Endothelial cell of umbilical vein (primary cell): ENCODE measurements at regions not wholly inside any gene's neighbourhood (a gene's known extent, or its start where the extent isn't known, plus 50 kb on each side); places are given as distances from the start of the nearest gene placed in this dataset.

Experiments
- BruUV-seq: library from RNA; stranded (reverse); fragments of 400-500 nt; replicated peaks from 2 replicates; lab custom pipeline; 2021; lab: Mats Ljungman, UMichigan
- CTCF ChIA-PET: fragments of 300-600, 350-600 bp; sonication (Branson Sonifier 250); formaldehyde crosslinking; loops from one replicate; lab custom pipeline; 2021; ENCODE audit warnings: antibody characterized with exemption, inconsistent platforms; lab: Charles Lee
- POLR2A ChIA-PET: fragments of 300-600, 350-600 bp; sonication (Branson Sonifier 250); formaldehyde crosslinking; loops from one replicate; lab custom pipeline; 2021; ENCODE audit warnings: antibody characterized with exemption, inconsistent platforms; lab: Charles Lee
- DNase-seq: peaks from one replicate; pipeline ENCODE4 v3.0.0-alpha.2; 2011; ENCODE audit warnings: low read depth, low spot score
- FAIRE-seq: peaks from 2 replicates; lab custom pipeline; 2011; peaks lifted over from hg19 to GRCh38; lab: Jason Lieb, UNC
- H2AFZ ChIP-seq: 2 replicates; pipeline ENCODE4 v1.6.0; 2012; ENCODE audit warnings: low read depth, low read length, control low read depth, inconsistent platforms
- H3K27ac ChIP-seq: 2 replicates; pipeline ENCODE4 v1.5.1; 2011; ENCODE audit warnings: low read depth, mild to moderate bottlenecking, control low read depth, low read length, moderate library complexity; ENCODE audit not compliant: insufficient read depth
- H3K27me3 ChIP-seq, 2 experiments: 2 replicates each; pipeline versions ENCODE4 v1.6.0 to v1.6.1; 2011; ENCODE audit warnings: low read length in 2 of 2, mixed read lengths in 1 of 2; ENCODE audit not compliant: control insufficient read depth in 2 of 2, insufficient read depth in 2 of 2
- H3K36me3 ChIP-seq, 2 experiments: 2 replicates in 1 of 2; 3 replicates in 1 of 2; pipeline ENCODE4 v1.5.1; 2011; ENCODE audit warnings: low read length in 2 of 2, mild to moderate bottlenecking in 1 of 2, moderate library complexity in 1 of 2; ENCODE audit not compliant: control insufficient read depth in 2 of 2, insufficient read depth in 2 of 2; ENCODE audit errors: extremely low read depth in 1 of 2
- H3K4me1 ChIP-seq: 3 replicates; pipeline ENCODE4 v1.5.1; 2011; ENCODE audit warnings: mild to moderate bottlenecking, low read length; ENCODE audit not compliant: control insufficient read depth, insufficient read depth; ENCODE audit errors: extremely low read depth
- H3K4me2 ChIP-seq: 2 replicates; pipeline ENCODE4 v1.6.1; 2011; ENCODE audit warnings: low read length, control low read depth, mixed read lengths; ENCODE audit not compliant: insufficient read depth
- H3K4me3 ChIP-seq, 3 experiments: fragments of 200-600 bp in 1 of 3; sonication (generic), shearing (Covaris generic) in 1 of 3; replicated peaks in 1 of 3; 2 replicates each; pipeline ENCODE4 v1.5.1; 2011 to 2016; ENCODE audit warnings: control low read depth in 3 of 3, low read length in 3 of 3, mild to moderate bottlenecking in 2 of 3, inconsistent platforms in 1 of 3, low read depth in 1 of 3, moderate library complexity in 1 of 3; ENCODE audit not compliant: insufficient read depth in 1 of 3
- H3K79me2 ChIP-seq: 2 replicates; pipeline ENCODE4 v1.6.0; 2012; ENCODE audit warnings: low read length, inconsistent platforms; ENCODE audit not compliant: control insufficient read depth, insufficient read depth
- H3K9ac ChIP-seq: replicated peaks from 2 replicates; pipeline ENCODE3; 2011; ENCODE audit warnings: low read length, control low read depth; ENCODE audit not compliant: insufficient read depth; ENCODE audit errors: extremely low read depth
- H3K9me1 ChIP-seq: replicated peaks from 3 replicates; pipeline ENCODE4 v1.6.0; 2011; ENCODE audit warnings: mild to moderate bottlenecking, low read length; ENCODE audit not compliant: control insufficient read depth, insufficient read depth; ENCODE audit errors: extremely low read depth
- H3K9me3 ChIP-seq: replicated peaks from 2 replicates; pipeline ENCODE4 v1.5.1; 2012; ENCODE audit warnings: low read length, inconsistent platforms; ENCODE audit not compliant: control insufficient read depth, insufficient read depth
- H4K20me1 ChIP-seq: replicated peaks from 2 replicates; pipeline ENCODE3; 2011; ENCODE audit warnings: mild to moderate bottlenecking, low read length; ENCODE audit not compliant: control insufficient read depth, insufficient read depth; ENCODE audit errors: extremely low read depth
- EZH2 ChIP-seq: IDR thresholded peaks from 2 replicates; pipeline ENCODE4 v1.6.1; 2012; ENCODE audit warnings: borderline replicate concordance, low read depth, mild to moderate bottlenecking, moderate library complexity, low read length, inconsistent platforms; ENCODE audit not compliant: severe bottlenecking
- FOS ChIP-seq: IDR thresholded peaks from 2 replicates; pipeline ENCODE4 v1.6.1; 2011; ENCODE audit warnings: mild to moderate bottlenecking, low read length, moderate library complexity, borderline replicate concordance; ENCODE audit not compliant: insufficient read depth
- GATA2 ChIP-seq: IDR thresholded peaks from 2 replicates; pipeline ENCODE4 v1.7.0; 2011; ENCODE audit warnings: low read depth, mild to moderate bottlenecking, moderate library complexity, mixed read lengths, low read length; ENCODE audit not compliant: insufficient read length, insufficient read depth
- JUN ChIP-seq: IDR thresholded peaks from 2 replicates; pipeline ENCODE4 v1.6.1; 2011; ENCODE audit warnings: borderline replicate concordance, low read depth; ENCODE audit not compliant: insufficient read length, insufficient read depth
- MAX ChIP-seq: IDR thresholded peaks from 2 replicates; pipeline ENCODE4 v1.6.1; 2011; ENCODE audit not compliant: insufficient read depth, insufficient read length
- MYC ChIP-seq: IDR thresholded peaks from one replicate; pipeline ENCODE4 v1.6.1; 2011; ENCODE audit warnings: mild to moderate bottlenecking, low read depth, low read length
- POLR2A ChIP-seq: IDR thresholded peaks from 2 replicates; pipeline ENCODE4 v1.6.1; 2012; ENCODE audit warnings: low read depth, mild to moderate bottlenecking, control low read depth, low read length
- POLR2AphosphoS5 ChIP-seq: IDR thresholded peaks from 2 replicates; pipeline ENCODE4 v1.6.1; 2012; ENCODE audit warnings: low read depth, mild to moderate bottlenecking, control low read depth, low read length, moderate library complexity; ENCODE audit not compliant: insufficient read depth
- dilution Hi-C: fragments of 300-500 bp; cut with MboI; formaldehyde crosslinking; loops from one replicate; pipeline ENCODE4 v1.15.0; 2019; ENCODE audit warnings: low sequenced_read_pairs; ENCODE audit not compliant: extremely low pct_ligation_motif_present
- intact Hi-C: fragments of 100-400 bp; cut with micrococcal nuclease; formaldehyde crosslinking; loops from one replicate; pipeline ENCODE4 v1.10.0; 2022
- TF ChIP-seq, protein P1 (sequence below), 2 donors: IDR thresholded peaks; 1 replicate in 1 of 2; 2 replicates in 1 of 2; pipeline ENCODE4 v1.5.1; 2011; ENCODE audit warnings: low read length in 2 of 2, mild to moderate bottlenecking in 2 of 2, moderate library complexity in 2 of 2, control low read depth in 1 of 2, inconsistent platforms in 1 of 2, low read depth in 1 of 2; ENCODE audit not compliant: insufficient read depth in 1 of 2; ENCODE audit errors: extremely low read depth in 1 of 2

DNA sequence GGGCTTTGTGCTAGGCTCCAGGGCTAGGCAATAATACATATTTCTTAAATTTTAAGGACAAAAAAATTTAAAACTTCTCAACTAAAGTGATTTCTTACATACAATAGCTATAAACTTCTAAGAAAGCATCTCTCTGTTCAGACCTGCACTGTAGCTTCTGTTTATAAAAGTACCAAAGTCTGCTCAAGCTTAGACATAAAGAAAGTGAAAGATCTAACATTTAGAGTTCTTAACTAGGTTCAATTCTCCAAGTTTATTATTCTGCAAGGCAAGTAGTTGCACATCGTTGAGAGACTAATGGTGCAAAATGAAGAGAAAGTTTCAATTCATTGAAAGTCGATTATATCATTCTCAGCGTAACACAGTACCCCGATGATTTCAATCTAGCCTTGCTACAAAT lies 857.4 kb upstream of the HTR2C start:
- no peak overlapping the region for H3K27ac ChIP-seq
- H3K27me3 ChIP-seq: no peaks in the 10 kb centered on the region
- CTCF ChIA-PET: interaction anchor here (0.6 kb wide), 1 partner anchor 15 kb away, joined by 4 read pairs; no protein-coding TSS in a partner anchor
- H3K4me3 ChIP-seq: no peak overlapping the region
- H4K20me1 ChIP-seq: no peaks in the 10 kb centered on the region
- H3K9me1 ChIP-seq: no peaks in the 10 kb centered on the region
- no peaks in the 10 kb centered on the region for H3K79me2 ChIP-seq
- no peaks in the 10 kb centered on the region for H3K4me1 ChIP-seq
- no peak for TF ChIP-seq MAX
- TF ChIP-seq POLR2A: no peak
- no peak for TF ChIP-seq GATA2
- TF ChIP-seq JUN: no peak
- no peak for TF ChIP-seq FOS
- no peak for TF ChIP-seq MYC
- TF ChIP-seq, protein P1, sequence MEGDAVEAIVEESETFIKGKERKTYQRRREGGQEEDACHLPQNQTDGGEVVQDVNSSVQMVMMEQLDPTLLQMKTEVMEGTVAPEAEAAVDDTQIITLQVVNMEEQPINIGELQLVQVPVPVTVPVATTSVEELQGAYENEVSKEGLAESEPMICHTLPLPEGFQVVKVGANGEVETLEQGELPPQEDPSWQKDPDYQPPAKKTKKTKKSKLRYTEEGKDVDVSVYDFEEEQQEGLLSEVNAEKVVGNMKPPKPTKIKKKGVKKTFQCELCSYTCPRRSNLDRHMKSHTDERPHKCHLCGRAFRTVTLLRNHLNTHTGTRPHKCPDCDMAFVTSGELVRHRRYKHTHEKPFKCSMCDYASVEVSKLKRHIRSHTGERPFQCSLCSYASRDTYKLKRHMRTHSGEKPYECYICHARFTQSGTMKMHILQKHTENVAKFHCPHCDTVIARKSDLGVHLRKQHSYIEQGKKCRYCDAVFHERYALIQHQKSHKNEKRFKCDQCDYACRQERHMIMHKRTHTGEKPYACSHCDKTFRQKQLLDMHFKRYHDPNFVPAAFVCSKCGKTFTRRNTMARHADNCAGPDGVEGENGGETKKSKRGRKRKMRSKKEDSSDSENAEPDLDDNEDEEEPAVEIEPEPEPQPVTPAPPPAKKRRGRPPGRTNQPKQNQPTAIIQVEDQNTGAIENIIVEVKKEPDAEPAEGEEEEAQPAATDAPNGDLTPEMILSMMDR (IDR thresholded peaks at IDR 0.05; ENCODE audit: extremely low read depth in 1 of 2, insufficient read depth in 1 of 2, low read depth in 1 of 2, low read length in 2 of 2): no peak
- TF ChIP-seq EZH2: no peak
- no peak for TF ChIP-seq POLR2AphosphoS5
- no TSS peak for BruUV-seq
- H3K9me3 ChIP-seq: no peaks in the 10 kb centered on the region
- dilution Hi-C loops: no loop called here
- DNase-seq: no peak
- no peaks in the 10 kb centered on the region for H3K36me3 ChIP-seq
- no peak overlapping the region for H3K4me2 ChIP-seq
- POLR2A ChIA-PET: no interaction called here
- intact Hi-C loops: no loop called here
- H3K9ac ChIP-seq: no peak overlapping the region
- no peak overlapping the region for H2AFZ ChIP-seq
- FAIRE-seq: no peak
